Tibial nerve (tissue), 3 donors: ENCODE measurements at regions not wholly inside any gene's neighbourhood (a gene's known extent, or its start where the extent isn't known, plus 50 kb on each side); places are given as distances from the start of the nearest gene placed in this dataset.

Experiments
- CTCF ChIP-seq, 5 experiments: fragments of 200-600 bp in 3 of 5; fragments of 450-650 bp in 2 of 5; sonication (generic) in 3 of 5; IDR thresholded peaks; one replicate each; pipeline ENCODE4 v1.5.1; 2016 to 2019; ENCODE audit warnings: antibody characterized with exemption in 5 of 5, mild to moderate bottlenecking in 3 of 5, moderate library complexity in 2 of 5
- POLR2A ChIP-seq, 2 donors: fragments of 450-650 bp; IDR thresholded peaks; one replicate each; pipeline ENCODE4 v1.6.1; 2017; ENCODE audit warnings: antibody characterized with exemption in 2 of 2, mild to moderate bottlenecking in 2 of 2, moderate library complexity in 2 of 2

- no peak for TF ChIP-seq CTCF (IDR thresholded peaks at IDR 0.05)
- no peak for TF ChIP-seq POLR2A (IDR thresholded peaks at IDR 0.05)
Observed at GRCh38 chr6:18893540-18894269, 506.6 kb downstream of the RNF144B start.
